HEK293 (cell line): ENCODE measurements at regions not wholly inside any gene's neighbourhood (a gene's known extent, or its start where the extent isn't known, plus 50 kb on each side); places are given as distances from the start of the nearest gene placed in this dataset.

Source experiments
- BCL11B ChIP-seq: fragments of 450-650 bp; formaldehyde crosslinking; IDR thresholded peaks from 2 replicates; pipeline ENCODE4 v1.5.1; 2016; ENCODE audit warnings: low read depth, missing biosample characterization, missing genetic modification characterization
- GLI4 ChIP-seq: fragments of 450-650 bp; formaldehyde crosslinking; IDR thresholded peaks from 2 replicates; pipeline ENCODE4 v1.5.1; 2016; ENCODE audit warnings: missing biosample characterization, missing genetic modification characterization
- KLF16 ChIP-seq: fragments of 450-650 bp; formaldehyde crosslinking; IDR thresholded peaks from 2 replicates; pipeline ENCODE4 v1.5.1; 2017; ENCODE audit warnings: missing biosample characterization, missing genetic modification characterization
- KLF9 ChIP-seq: fragments of 450-650 bp; formaldehyde crosslinking; IDR thresholded peaks from 2 replicates; pipeline ENCODE4 v1.5.1; 2016; ENCODE audit warnings: missing biosample characterization, missing genetic modification characterization, low read depth
- MYNN ChIP-seq: fragments of 450-650 bp; formaldehyde crosslinking; IDR thresholded peaks from 2 replicates; pipeline ENCODE4 v1.5.1; 2016; ENCODE audit warnings: missing biosample characterization, missing genetic modification characterization, borderline replicate concordance
- OVOL3 ChIP-seq: fragments of 450-650 bp; formaldehyde crosslinking; IDR thresholded peaks from 2 replicates; pipeline ENCODE4 v1.5.1; 2016; ENCODE audit warnings: missing biosample characterization, missing genetic modification characterization
- SALL2 ChIP-seq: fragments of 450-650 bp; formaldehyde crosslinking; IDR thresholded peaks from 2 replicates; pipeline ENCODE4 v1.5.0; 2017; ENCODE audit warnings: missing biosample characterization, mild to moderate bottlenecking, missing genetic modification characterization, borderline replicate concordance
- SCRT2 ChIP-seq: fragments of 450-650 bp; formaldehyde crosslinking; IDR thresholded peaks from 2 replicates; pipeline ENCODE4 v1.5.1; 2016; ENCODE audit warnings: missing biosample characterization, missing genetic modification characterization
- ZIC2 ChIP-seq: fragments of 450-650 bp; formaldehyde crosslinking; IDR thresholded peaks from 2 replicates; pipeline ENCODE4 v1.5.1; 2016; ENCODE audit warnings: missing biosample characterization, missing genetic modification characterization
- ZNF274 ChIP-seq, 2 experiments: fragments of 200-500 bp in 1 of 2; fragments of 450-650 bp in 1 of 2; sonication (Bioruptor generic) in 1 of 2; formaldehyde crosslinking in 1 of 2; IDR thresholded peaks; 2 replicates each; pipeline versions ENCODE4 v1.5.1 to v1.6.1; 2014 to 2016; ENCODE audit warnings: borderline replicate concordance in 1 of 2, inconsistent platforms in 1 of 2, low read length in 1 of 2, missing biosample characterization in 1 of 2, missing genetic modification characterization in 1 of 2
- ZNF426 ChIP-seq: fragments of 450-650 bp; formaldehyde crosslinking; IDR thresholded peaks from 2 replicates; pipeline ENCODE4 v1.5.1; 2017; ENCODE audit warnings: missing biosample characterization, missing genetic modification characterization, mild to moderate bottlenecking, inconsistent platforms, moderate library complexity
- ZNF560 ChIP-seq: fragments of 450-650 bp; formaldehyde crosslinking; IDR thresholded peaks from 2 replicates; pipeline ENCODE4 v1.5.1; 2017; ENCODE audit warnings: missing biosample characterization, missing genetic modification characterization, borderline replicate concordance
- ZNF571 ChIP-seq: fragments of 450-650 bp; formaldehyde crosslinking; IDR thresholded peaks from 2 replicates; pipeline ENCODE4 v1.5.0; 2017; ENCODE audit warnings: missing biosample characterization, missing genetic modification characterization
- ZNF621 ChIP-seq: fragments of 450-650 bp; formaldehyde crosslinking; IDR thresholded peaks from 2 replicates; pipeline ENCODE4 v1.5.1; 2017; ENCODE audit warnings: missing biosample characterization, missing genetic modification characterization
- ZNF76 ChIP-seq: fragments of 450-650 bp; formaldehyde crosslinking; IDR thresholded peaks from 2 replicates; pipeline ENCODE4; 2016; ENCODE audit warnings: low read depth, missing biosample characterization, missing genetic modification characterization, borderline replicate concordance
- ZXDB ChIP-seq: fragments of 450-650 bp; formaldehyde crosslinking; IDR thresholded peaks from 2 replicates; pipeline ENCODE4 v1.5.1; 2016; ENCODE audit warnings: missing biosample characterization, missing genetic modification characterization
- TF ChIP-seq, protein P1 (sequence below): fragments of 450-650 bp; formaldehyde crosslinking; IDR thresholded peaks from 2 replicates; pipeline ENCODE4 v1.5.1; 2016; ENCODE audit warnings: missing biosample characterization, missing genetic modification characterization, borderline replicate concordance
- TF ChIP-seq, protein P2 (sequence below): fragments of 450-650 bp; IDR thresholded peaks from 2 replicates; pipeline ENCODE4 v1.5.1; 2018; ENCODE audit warnings: missing biosample characterization, mild to moderate bottlenecking, missing genetic modification characterization
- TF ChIP-seq, protein P3 (sequence below): fragments of 450-650 bp; formaldehyde crosslinking; conservative IDR thresholded peaks from 2 replicates; pipeline ENCODE4 v1.5.1; 2016; ENCODE audit warnings: low read depth, missing biosample characterization, missing genetic modification characterization
- TF ChIP-seq, protein P4 (sequence below): fragments of 450-650 bp; formaldehyde crosslinking; IDR thresholded peaks from 2 replicates; pipeline ENCODE4 v1.5.1; 2016; ENCODE audit warnings: missing biosample characterization, missing genetic modification characterization
- TF ChIP-seq, protein P5 (sequence below): fragments of 450-650 bp; formaldehyde crosslinking; IDR thresholded peaks from 2 replicates; pipeline ENCODE4 v1.5.1; 2017; ENCODE audit warnings: missing biosample characterization, mild to moderate bottlenecking, missing genetic modification characterization, moderate library complexity

DNA sequence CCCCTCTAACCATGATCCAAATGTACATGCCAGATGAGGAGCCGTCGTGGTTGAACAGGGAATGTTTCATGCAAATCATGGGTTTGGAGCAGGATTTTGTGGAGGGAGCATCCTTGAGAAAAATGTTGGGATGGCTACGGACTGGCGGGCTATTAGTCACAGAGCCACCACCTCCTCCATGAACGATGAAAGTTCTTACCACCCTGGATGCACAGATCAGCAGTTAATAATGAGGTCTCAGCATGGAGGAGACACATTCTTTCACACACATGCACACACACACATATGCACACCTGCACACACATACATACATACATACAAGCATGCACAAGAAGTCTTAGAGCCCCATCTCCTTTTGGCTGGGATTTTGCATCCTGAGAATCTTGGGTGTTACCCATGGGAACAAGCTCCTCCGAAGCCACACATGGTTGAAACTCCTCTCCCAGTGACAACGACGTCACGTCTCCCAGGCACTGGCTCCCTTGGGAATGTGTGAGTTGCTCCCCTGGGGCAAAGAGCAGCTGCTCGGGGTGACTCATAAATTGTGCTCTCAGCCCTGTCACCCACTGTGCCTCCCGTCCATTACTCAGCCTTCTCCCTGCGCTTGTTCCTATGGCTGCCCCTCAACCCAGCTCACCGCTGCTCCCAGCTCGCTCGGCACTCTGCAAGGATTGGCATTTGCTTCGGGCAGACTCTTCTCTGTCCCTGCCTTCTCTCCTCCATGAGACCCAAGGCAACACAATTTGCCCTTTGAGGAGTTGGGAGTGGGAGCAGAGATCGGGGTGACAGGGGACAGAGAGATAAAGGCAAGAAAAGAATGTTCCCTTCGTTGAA is 344.6 kb downstream of the SOX9 start (continued):
- TF ChIP-seq, protein P1, sequence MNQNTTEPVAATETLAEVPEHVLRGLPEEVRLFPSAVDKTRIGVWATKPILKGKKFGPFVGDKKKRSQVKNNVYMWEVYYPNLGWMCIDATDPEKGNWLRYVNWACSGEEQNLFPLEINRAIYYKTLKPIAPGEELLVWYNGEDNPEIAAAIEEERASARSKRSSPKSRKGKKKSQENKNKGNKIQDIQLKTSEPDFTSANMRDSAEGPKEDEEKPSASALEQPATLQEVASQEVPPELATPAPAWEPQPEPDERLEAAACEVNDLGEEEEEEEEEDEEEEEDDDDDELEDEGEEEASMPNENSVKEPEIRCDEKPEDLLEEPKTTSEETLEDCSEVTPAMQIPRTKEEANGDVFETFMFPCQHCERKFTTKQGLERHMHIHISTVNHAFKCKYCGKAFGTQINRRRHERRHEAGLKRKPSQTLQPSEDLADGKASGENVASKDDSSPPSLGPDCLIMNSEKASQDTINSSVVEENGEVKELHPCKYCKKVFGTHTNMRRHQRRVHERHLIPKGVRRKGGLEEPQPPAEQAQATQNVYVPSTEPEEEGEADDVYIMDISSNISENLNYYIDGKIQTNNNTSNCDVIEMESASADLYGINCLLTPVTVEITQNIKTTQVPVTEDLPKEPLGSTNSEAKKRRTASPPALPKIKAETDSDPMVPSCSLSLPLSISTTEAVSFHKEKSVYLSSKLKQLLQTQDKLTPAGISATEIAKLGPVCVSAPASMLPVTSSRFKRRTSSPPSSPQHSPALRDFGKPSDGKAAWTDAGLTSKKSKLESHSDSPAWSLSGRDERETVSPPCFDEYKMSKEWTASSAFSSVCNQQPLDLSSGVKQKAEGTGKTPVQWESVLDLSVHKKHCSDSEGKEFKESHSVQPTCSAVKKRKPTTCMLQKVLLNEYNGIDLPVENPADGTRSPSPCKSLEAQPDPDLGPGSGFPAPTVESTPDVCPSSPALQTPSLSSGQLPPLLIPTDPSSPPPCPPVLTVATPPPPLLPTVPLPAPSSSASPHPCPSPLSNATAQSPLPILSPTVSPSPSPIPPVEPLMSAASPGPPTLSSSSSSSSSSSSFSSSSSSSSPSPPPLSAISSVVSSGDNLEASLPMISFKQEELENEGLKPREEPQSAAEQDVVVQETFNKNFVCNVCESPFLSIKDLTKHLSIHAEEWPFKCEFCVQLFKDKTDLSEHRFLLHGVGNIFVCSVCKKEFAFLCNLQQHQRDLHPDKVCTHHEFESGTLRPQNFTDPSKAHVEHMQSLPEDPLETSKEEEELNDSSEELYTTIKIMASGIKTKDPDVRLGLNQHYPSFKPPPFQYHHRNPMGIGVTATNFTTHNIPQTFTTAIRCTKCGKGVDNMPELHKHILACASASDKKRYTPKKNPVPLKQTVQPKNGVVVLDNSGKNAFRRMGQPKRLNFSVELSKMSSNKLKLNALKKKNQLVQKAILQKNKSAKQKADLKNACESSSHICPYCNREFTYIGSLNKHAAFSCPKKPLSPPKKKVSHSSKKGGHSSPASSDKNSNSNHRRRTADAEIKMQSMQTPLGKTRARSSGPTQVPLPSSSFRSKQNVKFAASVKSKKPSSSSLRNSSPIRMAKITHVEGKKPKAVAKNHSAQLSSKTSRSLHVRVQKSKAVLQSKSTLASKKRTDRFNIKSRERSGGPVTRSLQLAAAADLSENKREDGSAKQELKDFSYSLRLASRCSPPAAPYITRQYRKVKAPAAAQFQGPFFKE (tag by site-specific recombination) = no peak
- TF ChIP-seq ZIC2 (tag by site-specific recombination) (peak; percentile 90), ZNF571 (no peak), OVOL3 (no peak), ZNF426 (tag by site-specific recombination) (no peak), KLF16 (tag by site-specific recombination) (no peak), BCL11B (no peak), ZNF76 (tag by site-specific recombination) (no peak; the same call in 1 of the 2 replicates), KLF9 (no peak), MYNN (tag by site-specific recombination) (no peak), GLI4 (no peak), SALL2 (tag by site-specific recombination) (no peak), ZNF274 (IDR thresholded peaks at IDR 0.05; ENCODE audit: low read length) (no peak), ZNF274 (tag by site-specific recombination; IDR thresholded peaks at IDR 0.05; ENCODE audit: borderline replicate concordance) (no peak), SCRT2 (tag by site-specific recombination) (no peak), ZNF621 (tag by site-specific recombination) (no peak), ZNF560 (tag by site-specific recombination) (no peak), ZXDB (tag by site-specific recombination) (no peak)
- TF ChIP-seq, protein P2, sequence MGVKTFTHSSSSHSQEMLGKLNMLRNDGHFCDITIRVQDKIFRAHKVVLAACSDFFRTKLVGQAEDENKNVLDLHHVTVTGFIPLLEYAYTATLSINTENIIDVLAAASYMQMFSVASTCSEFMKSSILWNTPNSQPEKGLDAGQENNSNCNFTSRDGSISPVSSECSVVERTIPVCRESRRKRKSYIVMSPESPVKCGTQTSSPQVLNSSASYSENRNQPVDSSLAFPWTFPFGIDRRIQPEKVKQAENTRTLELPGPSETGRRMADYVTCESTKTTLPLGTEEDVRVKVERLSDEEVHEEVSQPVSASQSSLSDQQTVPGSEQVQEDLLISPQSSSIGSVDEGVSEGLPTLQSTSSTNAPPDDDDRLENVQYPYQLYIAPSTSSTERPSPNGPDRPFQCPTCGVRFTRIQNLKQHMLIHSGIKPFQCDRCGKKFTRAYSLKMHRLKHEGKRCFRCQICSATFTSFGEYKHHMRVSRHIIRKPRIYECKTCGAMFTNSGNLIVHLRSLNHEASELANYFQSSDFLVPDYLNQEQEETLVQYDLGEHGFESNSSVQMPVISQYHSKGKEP (tag by site-specific recombination) = no peak
- TF ChIP-seq, protein P3, sequence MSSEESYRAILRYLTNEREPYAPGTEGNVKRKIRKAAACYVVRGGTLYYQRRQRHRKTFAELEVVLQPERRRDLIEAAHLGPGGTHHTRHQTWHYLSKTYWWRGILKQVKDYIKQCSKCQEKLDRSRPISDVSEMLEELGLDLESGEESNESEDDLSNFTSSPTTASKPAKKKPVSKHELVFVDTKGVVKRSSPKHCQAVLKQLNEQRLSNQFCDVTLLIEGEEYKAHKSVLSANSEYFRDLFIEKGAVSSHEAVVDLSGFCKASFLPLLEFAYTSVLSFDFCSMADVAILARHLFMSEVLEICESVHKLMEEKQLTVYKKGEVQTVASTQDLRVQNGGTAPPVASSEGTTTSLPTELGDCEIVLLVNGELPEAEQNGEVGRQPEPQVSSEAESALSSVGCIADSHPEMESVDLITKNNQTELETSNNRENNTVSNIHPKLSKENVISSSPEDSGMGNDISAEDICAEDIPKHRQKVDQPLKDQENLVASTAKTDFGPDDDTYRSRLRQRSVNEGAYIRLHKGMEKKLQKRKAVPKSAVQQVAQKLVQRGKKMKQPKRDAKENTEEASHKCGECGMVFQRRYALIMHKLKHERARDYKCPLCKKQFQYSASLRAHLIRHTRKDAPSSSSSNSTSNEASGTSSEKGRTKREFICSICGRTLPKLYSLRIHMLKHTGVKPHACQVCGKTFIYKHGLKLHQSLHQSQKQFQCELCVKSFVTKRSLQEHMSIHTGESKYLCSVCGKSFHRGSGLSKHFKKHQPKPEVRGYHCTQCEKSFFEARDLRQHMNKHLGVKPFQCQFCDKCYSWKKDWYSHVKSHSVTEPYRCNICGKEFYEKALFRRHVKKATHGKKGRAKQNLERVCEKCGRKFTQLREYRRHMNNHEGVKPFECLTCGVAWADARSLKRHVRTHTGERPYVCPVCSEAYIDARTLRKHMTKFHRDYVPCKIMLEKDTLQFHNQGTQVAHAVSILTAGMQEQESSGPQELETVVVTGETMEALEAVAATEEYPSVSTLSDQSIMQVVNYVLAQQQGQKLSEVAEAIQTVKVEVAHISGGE (tag by site-specific recombination) = no peak
- TF ChIP-seq, protein P4, sequence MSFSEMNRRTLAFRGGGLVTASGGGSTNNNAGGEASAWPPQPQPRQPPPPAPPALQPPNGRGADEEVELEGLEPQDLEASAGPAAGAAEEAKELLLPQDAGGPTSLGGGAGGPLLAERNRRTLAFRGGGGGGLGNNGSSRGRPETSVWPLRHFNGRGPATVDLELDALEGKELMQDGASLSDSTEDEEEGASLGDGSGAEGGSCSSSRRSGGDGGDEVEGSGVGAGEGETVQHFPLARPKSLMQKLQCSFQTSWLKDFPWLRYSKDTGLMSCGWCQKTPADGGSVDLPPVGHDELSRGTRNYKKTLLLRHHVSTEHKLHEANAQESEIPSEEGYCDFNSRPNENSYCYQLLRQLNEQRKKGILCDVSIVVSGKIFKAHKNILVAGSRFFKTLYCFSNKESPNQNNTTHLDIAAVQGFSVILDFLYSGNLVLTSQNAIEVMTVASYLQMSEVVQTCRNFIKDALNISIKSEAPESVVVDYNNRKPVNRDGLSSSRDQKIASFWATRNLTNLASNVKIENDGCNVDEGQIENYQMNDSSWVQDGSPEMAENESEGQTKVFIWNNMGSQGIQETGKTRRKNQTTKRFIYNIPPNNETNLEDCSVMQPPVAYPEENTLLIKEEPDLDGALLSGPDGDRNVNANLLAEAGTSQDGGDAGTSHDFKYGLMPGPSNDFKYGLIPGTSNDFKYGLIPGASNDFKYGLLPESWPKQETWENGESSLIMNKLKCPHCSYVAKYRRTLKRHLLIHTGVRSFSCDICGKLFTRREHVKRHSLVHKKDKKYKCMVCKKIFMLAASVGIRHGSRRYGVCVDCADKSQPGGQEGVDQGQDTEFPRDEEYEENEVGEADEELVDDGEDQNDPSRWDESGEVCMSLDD = no peak
- TF ChIP-seq, protein P5, sequence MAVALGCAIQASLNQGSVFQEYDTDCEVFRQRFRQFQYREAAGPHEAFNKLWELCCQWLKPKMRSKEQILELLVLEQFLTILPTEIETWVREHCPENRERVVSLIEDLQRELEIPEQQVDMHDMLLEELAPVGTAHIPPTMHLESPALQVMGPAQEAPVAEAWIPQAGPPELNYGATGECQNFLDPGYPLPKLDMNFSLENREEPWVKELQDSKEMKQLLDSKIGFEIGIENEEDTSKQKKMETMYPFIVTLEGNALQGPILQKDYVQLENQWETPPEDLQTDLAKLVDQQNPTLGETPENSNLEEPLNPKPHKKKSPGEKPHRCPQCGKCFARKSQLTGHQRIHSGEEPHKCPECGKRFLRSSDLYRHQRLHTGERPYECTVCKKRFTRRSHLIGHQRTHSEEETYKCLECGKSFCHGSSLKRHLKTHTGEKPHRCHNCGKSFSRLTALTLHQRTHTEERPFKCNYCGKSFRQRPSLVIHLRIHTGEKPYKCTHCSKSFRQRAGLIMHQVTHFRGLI (tag by site-specific recombination) = no peak
